GM18907 (cell line): ENCODE measurements at regions not wholly inside any gene's neighbourhood (a gene's known extent, or its start where the extent isn't known, plus 50 kb on each side); places are given as distances from the start of the nearest gene placed in this dataset.

ENCODE experiments used
- ATAC-seq: cut with Tn5 transposase; IDR thresholded peaks from one replicate; pipeline ENCODE4 v1.9.1; 2021; ENCODE audit warnings: mild to moderate bottlenecking, moderate library complexity; ENCODE audit not compliant: unreplicated experiment

GRCh38 chr18:73478191-73478590, 610.4 kb upstream of the NETO1 start:
- ATAC-seq = no peak

GRCh38 chr18:73476031-73476430, 608.2 kb upstream of the NETO1 start:
- no peak for ATAC-seq

GRCh38 chr18:73462092-73462491, 594.3 kb upstream of the NETO1 start:
- ATAC-seq = no peak

GRCh38 chr18:73461780-73462059, 593.9 kb upstream of the NETO1 start:
- no peak for ATAC-seq

GRCh38 chr18:73461038-73461779, 593.4 kb upstream of the NETO1 start:
- ATAC-seq = no peak

- ATAC-seq = no peak
These were observed 590.6 kb upstream of the NETO1 start for GRCh38 chr18:73458186-73458964.

- ATAC-seq = no peak
These were observed 588.9 kb upstream of the NETO1 start for GRCh38 chr18:73456643-73457042.

- no peak for ATAC-seq
These were observed 585.1 kb upstream of the NETO1 start for GRCh38 chr18:73452866-73453265.

- ATAC-seq = no peak
These were observed 578.7 kb upstream of the NETO1 start for GRCh38 chr18:73446502-73446901.

- ATAC-seq = no peak
These were observed 563.8 kb upstream of the NETO1 start for GRCh38 chr18:73431620-73432019.

GRCh38 chr18:73421010-73421409, 553.2 kb upstream of the NETO1 start:
- ATAC-seq = no peak

- no peak for ATAC-seq
These were observed 551.7 kb upstream of the NETO1 start for GRCh38 chr18:73419531-73419930.

GRCh38 chr18:73414598-73414997, 546.8 kb upstream of the NETO1 start:
- ATAC-seq = no peak

- no peak for ATAC-seq
These were observed 546.3 kb upstream of the NETO1 start for GRCh38 chr18:73414069-73414468.

GRCh38 chr18:73409242-73409641, 541.5 kb upstream of the NETO1 start:
- ATAC-seq = no peak

- ATAC-seq = no peak
These were observed 540.7 kb upstream of the NETO1 start for GRCh38 chr18:73408469-73408868.

GRCh38 chr18:73407506-73407905, 539.7 kb upstream of the NETO1 start:
- ATAC-seq = no peak

GRCh38 chr18:73384246-73384645, 516.5 kb upstream of the NETO1 start:
- no peak for ATAC-seq

- no peak for ATAC-seq
These were observed 513.9 kb upstream of the NETO1 start for GRCh38 chr18:73381699-73382036.

GRCh38 chr18:73381016-73381698, 513.4 kb upstream of the NETO1 start:
- no peak for ATAC-seq

GRCh38 chr18:73366713-73367112, 498.9 kb upstream of the NETO1 start:
- no peak for ATAC-seq

GRCh38 chr18:73365018-73365417, 497.2 kb upstream of the NETO1 start:
- no peak for ATAC-seq
